AG04450 (cell line): ENCODE measurements at regions not wholly inside any gene's neighbourhood (a gene's known extent, or its start where the extent isn't known, plus 50 kb on each side); places are given as distances from the start of the nearest gene placed in this dataset.
"Not testable (repeated sequence)": the region's sequence is repeated elsewhere in the genome, so short reads cannot be mapped to it uniquely, and the experiment has no call there.

Experiments used
- CTCF ChIA-PET: fragments of 300-600, 350-600 bp; formaldehyde crosslinking; extraction: SDS; loops from one replicate; lab custom pipeline; 2022; ENCODE audit warnings: antibody characterized with exemption, inconsistent platforms; lab: Charles Lee
- POLR2A ChIA-PET: fragments of 350-600 bp; formaldehyde crosslinking; extraction: SDS; loops from one replicate; lab custom pipeline; 2021; ENCODE audit warnings: antibody characterized with exemption, inconsistent platforms; lab: Yijun Ruan, JAX
- DNase-seq: peaks from one replicate; pipeline ENCODE4 v3.0.0-alpha.2; 2011; ENCODE audit warnings: low read depth, low spot score
- H3K27ac ChIP-seq: one replicate; pipeline ENCODE4 v1.5.1; 2012; ENCODE audit warnings: low read depth, low read length, control low read depth
- H3K27me3 ChIP-seq: one replicate; pipeline ENCODE4 v1.6.0; 2012; ENCODE audit warnings: low read length; ENCODE audit not compliant: control insufficient read depth, insufficient read depth
- H3K4me3 ChIP-seq: 2 replicates; pipeline ENCODE4 v1.5.1; 2011; ENCODE audit warnings: mild to moderate bottlenecking, low read depth, low read length, control low read depth
- H3K9me3 ChIP-seq: 2 replicates; pipeline ENCODE4 v1.5.1; 2012; ENCODE audit warnings: low read length; ENCODE audit not compliant: control insufficient read depth, insufficient read depth
- CTCF ChIP-seq: IDR thresholded peaks from 2 replicates; pipeline ENCODE4 v1.5.1; 2011; ENCODE audit warnings: low read depth, low read length, control low read depth, inconsistent platforms

GRCh38 chr4:45215976-45216542 lies 489.7 kb upstream of the GNPDA2 start:
- H3K27ac ChIP-seq = no peak overlapping the region
- peaks cover 7% of the 10 kb centered on the region for H3K9me3 ChIP-seq
- POLR2A ChIA-PET = no interaction called here
- no peak overlapping the region for H3K4me3 ChIP-seq
- no peaks in the 10 kb centered on the region for H3K27me3 ChIP-seq
- DNase-seq = no peak
- no peak for TF ChIP-seq CTCF
- CTCF ChIA-PET = no interaction called here

- POLR2A ChIA-PET, H3K27me3 ChIP-seq, H3K4me3 ChIP-seq, H3K27ac ChIP-seq, CTCF ChIA-PET, DNase-seq: not testable (repeated sequence)
- H3K9me3 ChIP-seq = peaks cover 22% of the 10 kb centered on the region
Observed at GRCh38 chr4:45208476-45208875, 482.1 kb upstream of the GNPDA2 start.

GRCh38 chr4:45207864-45208331 lies 481.5 kb upstream of the GNPDA2 start:
- DNase-seq, POLR2A ChIA-PET, H3K27ac ChIP-seq: not testable (repeated sequence)

GRCh38 chr4:45207241-45207863 lies 481.0 kb upstream of the GNPDA2 start:
- POLR2A ChIA-PET = not testable (repeated sequence)

More at GRCh38 chr4:45207864-45208331, 481.5 kb upstream of the GNPDA2 start:
- CTCF ChIA-PET, H3K27me3 ChIP-seq, H3K4me3 ChIP-seq: not testable (repeated sequence)
- H3K9me3 ChIP-seq = peaks cover 22% of the 10 kb centered on the region

GRCh38 chr4:45199736-45200135 lies 473.4 kb upstream of the GNPDA2 start:
- H3K4me3 ChIP-seq = no peak overlapping the region
- no peak overlapping the region for H3K27ac ChIP-seq
- no peaks in the 10 kb centered on the region for H3K9me3 ChIP-seq
- H3K27me3 ChIP-seq = no peaks in the 10 kb centered on the region
- ChIA-PET POLR2A (no interaction called here), CTCF (no interaction called here)
- DNase-seq = no peak
- TF ChIP-seq CTCF = no peak

More at GRCh38 chr4:45207241-45207863, 481.0 kb upstream of the GNPDA2 start:
- CTCF ChIA-PET, H3K4me3 ChIP-seq, DNase-seq, H3K27ac ChIP-seq, H3K27me3 ChIP-seq: not testable (repeated sequence)
- H3K9me3 ChIP-seq = peaks cover 22% of the 10 kb centered on the region

- H3K9me3 ChIP-seq = no peaks in the 10 kb centered on the region; the same call in 1 of the 2 replicates
- H3K27ac ChIP-seq = no peak overlapping the region
- no peaks in the 10 kb centered on the region for H3K27me3 ChIP-seq
- ChIA-PET CTCF (no interaction called here), POLR2A (no interaction called here)
- H3K4me3 ChIP-seq = no peak overlapping the region
- no peak for TF ChIP-seq CTCF
- DNase-seq = no peak
Observed at GRCh38 chr4:45188501-45188900, 462.1 kb upstream of the GNPDA2 start.
